Right lobe of liver (tissue), 4 donors: ENCODE measurements at regions not wholly inside any gene's neighbourhood (a gene's known extent, or its start where the extent isn't known, plus 50 kb on each side); places are given as distances from the start of the nearest gene placed in this dataset.

ENCODE experiments used
- CTCF ChIP-seq, 4 donors: fragments of 200-600 bp in 3 of 4; fragments of 450-650 bp in 1 of 4; IDR thresholded peaks; one replicate each; pipeline versions ENCODE4 v1.5.1 to v1.8.0; 2016 to 2022; ENCODE audit warnings: antibody characterized with exemption in 4 of 4, mild to moderate bottlenecking in 2 of 4
- POLR2A ChIP-seq: fragments of 450-650 bp; IDR thresholded peaks from one replicate; pipeline ENCODE4 v1.6.1; 2017; ENCODE audit warnings: antibody characterized with exemption, mild to moderate bottlenecking
- donor health status: DM: no; HTN: no; CAD: no.
- donor health status: DM: no; HTN: no; CAD: no.
- donor health status: DM: no; HTN: yes; CAD: no.

GRCh38 chr7:124267154-124267553 lies 234.3 kb upstream of the TMEM229A start:
- no peak for TF ChIP-seq POLR2A
- no peak for TF ChIP-seq CTCF (IDR thresholded peaks at IDR 0.05)
